ENCODE measurements at regions not wholly inside any gene's neighbourhood (a gene's known extent, or its start where the extent isn't known, plus 50 kb on each side); places are given as distances from the start of the nearest gene placed in this dataset.
"Not testable (repeated sequence)": the region's sequence is repeated elsewhere in the genome, so short reads cannot be mapped to it uniquely, and the experiment has no call there.

DNA sequence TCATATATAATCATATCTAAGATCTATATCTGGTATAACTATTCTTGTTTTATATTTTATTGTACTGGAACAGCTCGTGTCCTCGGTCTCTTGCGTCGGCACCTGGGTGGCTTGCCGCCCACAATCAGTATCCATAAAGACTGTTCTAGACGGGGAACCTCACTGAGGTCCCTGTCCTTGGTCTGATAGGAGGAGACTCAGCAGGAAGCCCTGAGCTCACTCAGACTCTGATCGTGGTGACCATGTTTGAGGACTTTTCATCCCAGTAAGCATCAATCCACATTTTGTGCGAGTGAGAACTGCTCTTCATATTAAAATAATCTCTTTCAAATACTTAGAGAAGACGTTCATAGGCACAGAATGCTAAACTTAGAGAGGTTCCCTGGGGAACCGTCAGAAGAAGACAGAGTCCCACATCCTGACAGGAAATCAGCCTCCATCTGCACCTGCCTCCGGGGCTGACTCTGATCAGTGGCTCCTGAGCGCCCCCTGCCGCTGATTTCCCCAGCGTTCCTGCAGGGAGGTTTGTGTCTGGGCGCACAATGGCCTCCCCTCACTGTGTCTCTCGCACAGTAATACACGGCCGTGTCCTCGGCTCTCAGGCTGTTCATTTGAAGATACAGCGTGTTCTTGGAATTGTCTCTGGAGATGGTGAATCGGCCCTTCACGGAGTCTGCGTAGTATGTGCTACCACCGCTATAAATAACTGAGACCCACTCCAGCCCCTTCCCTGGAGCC lies 1065.9 kb downstream of the TMEM121 start:
- peaks cover 41 to 75% of the 10 kb centered on the region in 2 experiments for H3K9me3 ChIP-seq (ENCODE audit: insufficient read depth in 2 of 2, low read depth in 1 of 2, low read length in 1 of 2)
- H2BK20ac ChIP-seq (ENCODE audit: low read length) = not testable (repeated sequence)

More for the DNA sequence above, 1065.9 kb downstream of the TMEM121 start:
- H3K27me3 ChIP-seq (replicated peaks in 1 of 4; ENCODE audit: control insufficient read depth in 3 of 4, extremely low read depth in 1 of 4, insufficient read depth in 3 of 4, low read length in 3 of 4); H3K56ac ChIP-seq (replicated peaks; ENCODE audit: insufficient read length, low read depth, low read length); H3K79me2 ChIP-seq (ENCODE audit: control insufficient read depth in 1 of 2, insufficient read depth in 2 of 2, low read length in 2 of 2); H3K14ac ChIP-seq (ENCODE audit: insufficient read length); H3K4ac ChIP-seq (replicated peaks; ENCODE audit: insufficient read length, low read depth, low read length); DNase-seq (ENCODE audit: low read depth in 1 of 2, low spot score in 2 of 2); H3K4me3 ChIP-seq (ENCODE audit: extremely low read depth in 1 of 4, insufficient read depth in 2 of 4, low read depth in 3 of 4, low read length in 4 of 4); H3K27ac ChIP-seq (ENCODE audit: low read depth, low read length); H2BK120ac ChIP-seq (replicated peaks; ENCODE audit: low read depth, low read length); H4K8ac ChIP-seq (ENCODE audit: extremely low read depth, insufficient read depth, low read length); H3K18ac ChIP-seq (ENCODE audit: extremely low read depth, low read length); POLR2A ChIA-PET (ENCODE audit: partially characterized antibody); H3K23me2 ChIP-seq (ENCODE audit: low read depth, low read length); H4K5ac ChIP-seq (ENCODE audit: insufficient read length, low read depth, low read length); H2AK5ac ChIP-seq (ENCODE audit: low read depth, low read length); H2BK15ac ChIP-seq (ENCODE audit: low read length); H3K9ac ChIP-seq (replicated peaks in 1 of 4; ENCODE audit: extremely low read depth in 1 of 4, low read depth in 3 of 4, low read length in 3 of 4); H3K23ac ChIP-seq (ENCODE audit: insufficient read length); H4K20me1 ChIP-seq (replicated peaks in 1 of 2; ENCODE audit: control insufficient read depth in 1 of 2, insufficient read depth in 2 of 2, low read length in 2 of 2); H3K79me1 ChIP-seq (ENCODE audit: low read depth, low read length); H3K4me2 ChIP-seq (ENCODE audit: insufficient read depth in 1 of 2, low read depth in 2 of 2, low read length in 2 of 2); H2BK12ac ChIP-seq (ENCODE audit: low read depth, low read length); H4K91ac ChIP-seq (replicated peaks; ENCODE audit: insufficient read length, low read length); H2AFZ ChIP-seq (ENCODE audit: low read length); FAIRE-seq; H3K36me3 ChIP-seq (ENCODE audit: control insufficient read depth in 2 of 4, insufficient read depth in 4 of 4, low read length in 3 of 4); H2BK5ac ChIP-seq (ENCODE audit: low read depth, low read length); H3K4me1 ChIP-seq (replicated peaks in 1 of 4; ENCODE audit: control insufficient read depth in 3 of 4, insufficient read depth in 4 of 4, low read length in 3 of 4): not testable (repeated sequence)
- CTCF ChIA-PET (ENCODE audit: partially characterized antibody) = interaction anchor here (0.7 kb wide), 1 partner anchor 17 kb away, joined by 3 read pairs; no protein-coding TSS in a partner anchor
- 80% methylated on average over 23 of the region's 24 CpGs; no CpG with 5 or more reads in 1 of the 2 experiments for WGBS, 2 experiments (ENCODE audit: extremely low coverage in 1 of 2, insufficient coverage in 1 of 2, insufficient read length in 1 of 2, insufficient replicate concordance in 2 of 2, low coverage in 1 of 2, low lambda C conversion rate in 2 of 2, missing lambda C conversion rate in 1 of 2)

All from H1 (cell line).